Neural cell (in vitro differentiated cells): ENCODE measurements at regions not wholly inside any gene's neighbourhood (a gene's known extent, or its start where the extent isn't known, plus 50 kb on each side); places are given as distances from the start of the nearest gene placed in this dataset.

Experiments used
- CTCF ChIP-seq: fragments of 450-650 bp; IDR thresholded peaks from 2 replicates; pipeline ENCODE4 v1.5.1; 2014; ENCODE audit warnings: antibody characterized with exemption, mild to moderate bottlenecking, moderate library complexity; ENCODE audit not compliant: poor library complexity, severe bottlenecking
- EP300 ChIP-seq: fragments of 450-650 bp; conservative IDR thresholded peaks from 2 replicates; pipeline ENCODE4 v1.6.1; 2014; ENCODE audit warnings: antibody characterized with exemption, mild to moderate bottlenecking, moderate library complexity; ENCODE audit not compliant: poor library complexity, severe bottlenecking
- EZH2 ChIP-seq: fragments of 200-600, 300-800 bp; shearing (Covaris generic), sonication (generic); IDR thresholded peaks from 2 replicates; pipeline ENCODE4 v1.6.1; 2014; ENCODE audit warnings: antibody characterized with exemption, low read length, borderline replicate concordance, mild to moderate bottlenecking; ENCODE audit not compliant: insufficient read depth, poor library complexity, severe bottlenecking
- REST ChIP-seq: IDR thresholded peaks from 2 replicates; pipeline ENCODE4 v1.6.1; 2012; ENCODE audit warnings: borderline replicate concordance
- SMC3 ChIP-seq: fragments of 450-650 bp; conservative IDR thresholded peaks from 2 replicates; pipeline ENCODE4 v1.6.1; 2014; ENCODE audit warnings: antibody characterized with exemption, mild to moderate bottlenecking, moderate library complexity; ENCODE audit not compliant: poor library complexity
- TAF1 ChIP-seq: IDR thresholded peaks from 2 replicates; pipeline ENCODE4 v1.6.1; 2012; ENCODE audit warnings: low read depth

GRCh38 chr5:61948151-61948550, 357.9 kb upstream of the KIF2A start:
- no peak for TF ChIP-seq EZH2
- TF ChIP-seq CTCF = no peak
- TF ChIP-seq EP300 = no peak
- no peak for TF ChIP-seq SMC3
- TF ChIP-seq TAF1 = no peak
- TF ChIP-seq REST = no peak
